ENCODE measurements at regions not wholly inside any gene's neighbourhood (a gene's known extent, or its start where the extent isn't known, plus 50 kb on each side); places are given as distances from the start of the nearest gene placed in this dataset.

DNA sequence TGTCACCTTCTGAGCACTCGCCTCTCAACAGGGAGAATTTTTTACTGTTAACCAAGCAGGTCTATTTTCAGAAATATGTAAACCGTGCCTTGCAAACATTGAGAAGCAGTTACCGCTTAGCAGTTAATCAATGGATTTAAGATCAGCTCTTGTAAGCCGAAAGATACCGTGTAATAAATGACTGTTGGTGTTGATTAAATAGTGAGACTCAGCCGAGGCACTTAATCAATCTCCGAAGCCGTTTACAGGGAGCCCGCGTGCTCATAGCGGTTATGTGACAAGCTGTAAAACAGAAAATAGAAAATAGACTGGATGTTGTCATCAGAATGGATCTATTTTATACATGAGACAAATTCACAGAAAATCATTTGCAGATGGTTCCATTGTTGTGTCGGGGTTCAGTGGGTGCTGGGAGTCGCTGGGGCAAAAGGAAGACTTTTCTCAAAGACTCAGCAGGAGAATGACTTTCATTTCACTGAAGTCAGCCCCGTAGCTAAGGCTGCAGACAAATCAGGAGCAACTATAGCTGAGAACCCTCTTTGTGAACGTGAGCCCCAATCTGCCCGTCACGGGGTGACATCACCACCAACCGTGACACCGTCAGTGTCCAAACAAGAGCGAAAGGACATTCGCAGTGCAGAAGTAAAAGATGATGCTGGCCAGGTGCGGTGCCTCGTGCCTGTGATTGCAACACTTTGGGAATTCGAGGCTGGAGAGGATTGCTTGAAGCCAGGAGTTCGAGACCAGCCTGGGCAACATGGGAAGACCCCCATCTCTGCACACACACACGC, 275.3 kb downstream of the CRLF2 start:
- CTCF ChIA-PET, result no interaction called here
- Mint-ChIP-seq H3K4me3 (ENCODE audit: low read depth, unreplicated experiment) (no peak overlapping the region), H3K27ac (ENCODE audit: unreplicated experiment) (no peak overlapping the region), H3K36me3 (ENCODE audit: insufficient read depth, unreplicated experiment) (no peaks in the 10 kb centered on the region), H3K9me3 (ENCODE audit: low read depth, unreplicated experiment) (peaks cover 18% of the 10 kb centered on the region), H3K27me3 (ENCODE audit: unreplicated experiment) (peaks cover 13% of the 10 kb centered on the region), H3K4me1 (ENCODE audit: low read depth, unreplicated experiment) (no peaks in the 10 kb centered on the region)
- intact Hi-C loops (cut with micrococcal nuclease; ENCODE audit: unreplicated experiment), result no loop called here
- no peak for DNase-seq
- TF ChIP-seq, protein P1, sequence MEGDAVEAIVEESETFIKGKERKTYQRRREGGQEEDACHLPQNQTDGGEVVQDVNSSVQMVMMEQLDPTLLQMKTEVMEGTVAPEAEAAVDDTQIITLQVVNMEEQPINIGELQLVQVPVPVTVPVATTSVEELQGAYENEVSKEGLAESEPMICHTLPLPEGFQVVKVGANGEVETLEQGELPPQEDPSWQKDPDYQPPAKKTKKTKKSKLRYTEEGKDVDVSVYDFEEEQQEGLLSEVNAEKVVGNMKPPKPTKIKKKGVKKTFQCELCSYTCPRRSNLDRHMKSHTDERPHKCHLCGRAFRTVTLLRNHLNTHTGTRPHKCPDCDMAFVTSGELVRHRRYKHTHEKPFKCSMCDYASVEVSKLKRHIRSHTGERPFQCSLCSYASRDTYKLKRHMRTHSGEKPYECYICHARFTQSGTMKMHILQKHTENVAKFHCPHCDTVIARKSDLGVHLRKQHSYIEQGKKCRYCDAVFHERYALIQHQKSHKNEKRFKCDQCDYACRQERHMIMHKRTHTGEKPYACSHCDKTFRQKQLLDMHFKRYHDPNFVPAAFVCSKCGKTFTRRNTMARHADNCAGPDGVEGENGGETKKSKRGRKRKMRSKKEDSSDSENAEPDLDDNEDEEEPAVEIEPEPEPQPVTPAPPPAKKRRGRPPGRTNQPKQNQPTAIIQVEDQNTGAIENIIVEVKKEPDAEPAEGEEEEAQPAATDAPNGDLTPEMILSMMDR (IDR thresholded peaks at IDR 0.05; ENCODE audit: unreplicated experiment), result no peak
- BruUV-seq (replicated peaks), result no TSS peak

DNA sequence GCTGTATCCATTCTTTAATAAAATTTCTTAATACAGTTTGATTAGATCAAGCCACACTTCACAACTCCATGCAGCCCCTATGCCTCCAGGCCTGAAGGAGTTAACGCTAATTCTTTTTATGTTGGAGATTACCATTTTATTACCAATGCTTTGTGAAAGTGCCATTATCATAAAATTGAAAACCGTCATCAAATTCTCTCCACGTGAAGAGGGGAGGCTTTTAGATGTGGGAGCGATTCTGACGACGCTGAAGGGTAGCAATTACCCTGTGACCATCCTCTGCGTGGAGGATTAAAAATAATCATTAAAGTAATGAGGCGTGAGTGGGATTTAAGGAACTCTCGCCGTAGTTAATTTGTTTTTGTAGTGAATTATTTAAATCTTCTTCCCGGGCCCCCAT, 278.8 kb downstream of the CRLF2 start:
- CTCF ChIA-PET, result no interaction called here
- Mint-ChIP-seq H3K27ac (ENCODE audit: unreplicated experiment) (no peak overlapping the region), H3K9me3 (ENCODE audit: low read depth, unreplicated experiment) (no peaks in the 10 kb centered on the region), H3K4me1 (ENCODE audit: low read depth, unreplicated experiment) (no peaks in the 10 kb centered on the region), H3K4me3 (ENCODE audit: low read depth, unreplicated experiment) (no peak overlapping the region), H3K36me3 (ENCODE audit: insufficient read depth, unreplicated experiment) (no peaks in the 10 kb centered on the region), H3K27me3 (ENCODE audit: unreplicated experiment) (no peaks in the 10 kb centered on the region)
- DNase-seq, result no peak
- TF ChIP-seq, protein P1 (IDR thresholded peaks at IDR 0.05; ENCODE audit: unreplicated experiment), result no peak
- intact Hi-C loops (cut with micrococcal nuclease; ENCODE audit: unreplicated experiment), result no loop called here
- no TSS peak for BruUV-seq (replicated peaks)

DNA sequence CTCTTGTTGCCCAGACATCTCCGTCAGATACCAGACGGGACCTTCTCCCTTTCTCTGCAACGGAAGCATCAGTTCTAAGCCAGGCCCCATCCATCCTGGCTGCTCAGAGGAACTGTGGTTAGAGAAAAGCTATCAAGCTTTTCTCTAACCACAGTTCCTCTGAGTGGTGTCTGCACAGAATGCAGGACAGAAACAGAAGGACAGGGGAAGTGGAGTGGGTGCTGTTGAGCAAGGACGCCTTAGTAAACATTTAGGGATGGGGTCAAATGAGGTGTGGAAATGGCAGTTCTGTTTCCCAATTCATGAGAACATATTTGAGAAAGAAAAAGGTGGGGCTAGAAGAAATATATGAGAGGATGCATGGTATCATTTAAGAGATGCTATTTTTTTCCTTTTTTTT, 283.8 kb downstream of the CRLF2 start:
- H3K36me3 Mint-ChIP-seq (ENCODE audit: insufficient read depth, unreplicated experiment), result no peaks in the 10 kb centered on the region
- no TSS peak for BruUV-seq (replicated peaks)
- TF ChIP-seq, protein P1 (IDR thresholded peaks at IDR 0.05; ENCODE audit: unreplicated experiment), result no peak
- no peak overlapping the region for H3K4me3 Mint-ChIP-seq (ENCODE audit: low read depth, unreplicated experiment)
- no peak for DNase-seq
- H3K4me1 Mint-ChIP-seq (ENCODE audit: low read depth, unreplicated experiment), result no peaks in the 10 kb centered on the region
- no peaks in the 10 kb centered on the region for H3K9me3 Mint-ChIP-seq (ENCODE audit: low read depth, unreplicated experiment)
- CTCF ChIA-PET, result no interaction called here
- no peak overlapping the region for H3K27ac Mint-ChIP-seq (ENCODE audit: unreplicated experiment)
- H3K27me3 Mint-ChIP-seq (ENCODE audit: unreplicated experiment), result no peaks in the 10 kb centered on the region
- intact Hi-C loops (cut with micrococcal nuclease; ENCODE audit: unreplicated experiment), result no loop called here

DNA sequence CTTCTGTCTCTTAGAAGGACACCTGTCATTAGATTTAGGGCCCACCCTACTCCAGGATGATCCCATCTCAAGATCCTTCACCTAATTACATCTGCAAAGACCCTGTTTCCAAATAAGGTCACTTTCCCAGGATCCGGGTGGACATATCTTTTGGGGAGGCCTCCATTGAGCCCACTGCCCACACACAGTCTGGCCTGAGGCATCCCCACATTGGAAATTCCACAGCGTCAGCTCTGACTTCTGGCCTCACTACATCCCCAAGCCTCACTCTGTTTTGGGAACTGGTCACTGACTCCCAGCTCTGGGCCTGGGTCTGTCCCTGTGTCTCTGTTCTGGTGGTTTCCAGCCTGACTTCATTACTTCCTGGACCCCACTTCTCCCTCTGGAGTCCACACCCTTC, 285.5 kb downstream of the CRLF2 start:
- BruUV-seq (replicated peaks), result no TSS peak
- H3K27me3 Mint-ChIP-seq (ENCODE audit: unreplicated experiment), result no peaks in the 10 kb centered on the region
- CTCF ChIA-PET, result no interaction called here
- TF ChIP-seq, protein P1 (IDR thresholded peaks at IDR 0.05; ENCODE audit: unreplicated experiment), result no peak
- H3K9me3 Mint-ChIP-seq (ENCODE audit: low read depth, unreplicated experiment), result no peaks in the 10 kb centered on the region
- H3K4me3 Mint-ChIP-seq (ENCODE audit: low read depth, unreplicated experiment), result no peak overlapping the region
- no peaks in the 10 kb centered on the region for H3K36me3 Mint-ChIP-seq (ENCODE audit: insufficient read depth, unreplicated experiment)
- intact Hi-C loops (cut with micrococcal nuclease; ENCODE audit: unreplicated experiment), result no loop called here
- no peak for DNase-seq
- no peak overlapping the region for H3K27ac Mint-ChIP-seq (ENCODE audit: unreplicated experiment)
- H3K4me1 Mint-ChIP-seq (ENCODE audit: low read depth, unreplicated experiment), result no peaks in the 10 kb centered on the region
